ENCODE measurements at regions not wholly inside any gene's neighbourhood (a gene's known extent, or its start where the extent isn't known, plus 50 kb on each side); places are given as distances from the start of the nearest gene placed in this dataset.
"Not testable (repeated sequence)": the region's sequence is repeated elsewhere in the genome, so short reads cannot be mapped to it uniquely, and the experiment has no call there.

DNA sequence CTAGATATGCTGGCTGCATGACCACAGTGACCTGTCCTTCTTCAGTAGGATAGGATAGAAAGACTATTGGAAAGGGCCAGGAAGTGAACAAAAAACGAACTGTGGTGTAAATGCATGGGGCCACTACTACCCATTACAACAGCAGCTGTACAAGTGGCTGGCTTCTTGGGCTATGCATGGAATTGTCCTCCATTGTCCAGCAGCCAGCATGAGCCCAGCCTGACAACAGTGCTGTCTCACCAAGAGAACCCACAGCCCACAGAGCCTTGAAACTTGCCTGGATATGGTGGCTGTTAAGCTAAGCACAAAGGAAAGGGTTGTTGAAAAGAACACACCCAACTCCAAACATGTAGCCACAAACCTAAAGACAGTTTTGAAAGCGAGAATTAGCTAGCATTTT lies 330.2 kb upstream of the F9 start:
- DNase-seq (ENCODE audit: low spot score): no peak

DNA sequence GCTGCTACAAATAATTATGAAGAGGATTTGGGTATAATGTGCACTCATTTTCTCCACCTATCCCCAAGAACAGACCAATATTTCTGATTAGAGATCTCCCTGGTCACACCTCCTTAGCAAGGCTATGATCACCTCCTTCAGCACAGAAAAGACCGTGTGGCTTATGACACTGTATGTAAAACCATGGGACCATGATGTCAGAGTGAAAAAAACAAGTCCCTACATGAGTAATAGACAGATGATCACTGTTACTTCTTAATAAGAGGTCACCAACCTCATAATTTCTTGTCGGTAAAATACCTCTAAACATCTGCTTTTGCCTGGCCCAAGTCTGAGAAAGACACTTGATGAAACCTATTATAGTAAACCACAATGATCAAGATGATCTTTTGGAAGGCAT lies 330.6 kb upstream of the F9 start:
- no peak for DNase-seq (ENCODE audit: low spot score)

DNA sequence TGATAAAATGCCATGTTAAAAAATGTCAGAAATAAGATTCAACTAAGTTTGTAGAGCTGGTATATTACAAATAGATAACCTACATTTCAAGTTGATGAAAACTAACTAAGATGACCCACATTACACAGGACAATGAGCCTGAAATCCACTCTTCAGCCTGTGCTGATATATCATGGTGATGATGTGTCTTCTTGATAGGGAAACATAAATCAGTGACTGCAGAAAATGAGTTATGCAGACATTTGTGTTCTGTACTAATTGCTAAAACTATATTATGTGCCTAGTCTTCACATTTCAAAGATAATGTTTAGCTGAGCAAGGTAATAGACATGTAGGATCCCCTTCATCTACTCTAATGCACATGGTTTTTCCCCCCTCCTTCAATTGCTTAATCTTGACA lies 331.6 kb upstream of the F9 start:
- DNase-seq (ENCODE audit: low spot score): no peak

DNA sequence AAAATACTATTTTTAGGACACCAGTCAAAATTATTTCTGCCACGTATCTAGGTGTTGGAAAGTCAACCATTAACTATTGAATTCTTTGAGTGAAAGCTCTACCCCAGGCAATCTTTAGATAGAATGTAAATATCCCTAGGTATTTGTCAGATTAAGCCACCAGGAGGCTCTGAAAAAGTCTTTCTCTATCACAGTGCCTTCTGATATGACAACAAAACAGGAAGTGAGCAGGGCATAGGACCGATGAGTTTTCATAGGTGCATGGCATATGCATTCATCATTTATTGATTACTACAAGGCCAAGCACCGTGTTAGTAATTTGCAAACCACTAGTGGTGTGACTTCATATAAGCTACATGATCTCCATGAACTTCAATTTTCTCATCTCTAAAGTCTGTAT lies 333.6 kb upstream of the F9 start:
- no peak for DNase-seq (ENCODE audit: low spot score)

- DNase-seq (ENCODE audit: low spot score): peak; percentile 49
Measured at GRCh38 chrX:139194571-139195280, 335.8 kb upstream of the F9 start.

- DNase-seq (ENCODE audit: low spot score): no peak
Measured at GRCh38 chrX:139192386-139192961, 338.1 kb upstream of the F9 start.

DNA sequence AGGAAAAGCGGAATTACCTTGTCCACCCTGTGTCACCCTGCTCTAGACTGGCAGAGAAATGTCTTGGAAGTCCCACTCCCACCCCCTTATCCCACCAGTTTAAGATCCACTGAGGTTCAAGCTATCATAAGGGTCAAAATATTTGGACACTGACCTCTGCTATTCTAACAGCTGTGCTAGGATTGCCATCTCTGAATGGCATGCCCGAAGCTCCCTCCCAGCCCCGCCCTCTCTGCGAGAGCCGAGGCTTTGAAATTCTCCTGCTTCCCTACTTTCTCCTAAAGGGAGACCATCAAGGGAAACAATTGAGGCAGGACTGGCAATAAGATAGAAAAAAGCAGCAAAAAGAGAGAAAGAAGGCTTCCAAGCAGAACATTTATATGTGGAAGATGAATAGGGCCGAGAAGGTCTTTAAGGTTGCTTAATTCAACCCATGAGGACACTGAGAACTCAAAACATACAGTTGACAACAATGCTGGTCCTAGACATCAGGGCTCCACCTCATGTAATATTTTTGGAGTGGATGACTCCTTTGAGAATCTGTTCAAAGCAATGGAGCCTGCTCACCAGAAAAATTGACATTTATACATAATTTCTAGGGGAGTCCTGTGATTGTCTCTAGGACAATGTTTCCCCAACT lies 338.7 kb upstream of the F9 start:
- no peak for DNase-seq (ENCODE audit: low spot score)

DNA sequence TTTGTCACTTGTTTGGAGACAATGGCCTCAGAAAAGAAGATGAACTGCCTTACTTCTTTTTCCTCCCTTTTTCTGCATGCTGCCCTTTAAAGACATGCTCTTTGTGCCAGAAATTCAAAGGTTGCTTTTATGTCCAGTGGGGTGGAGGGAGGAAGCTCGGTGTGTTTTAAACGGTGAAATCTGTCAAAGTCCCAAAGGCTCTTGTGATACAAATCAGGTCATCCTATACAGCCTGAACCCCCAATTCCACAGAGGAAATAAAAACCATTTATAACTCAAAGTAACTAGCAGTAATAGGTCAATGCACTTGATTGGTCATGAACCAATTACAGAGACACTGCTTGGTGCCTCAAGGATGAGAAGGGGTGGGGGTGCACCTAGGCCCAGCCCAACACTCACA lies 339.3 kb upstream of the F9 start:
- DNase-seq (ENCODE audit: low spot score): no peak

DNA sequence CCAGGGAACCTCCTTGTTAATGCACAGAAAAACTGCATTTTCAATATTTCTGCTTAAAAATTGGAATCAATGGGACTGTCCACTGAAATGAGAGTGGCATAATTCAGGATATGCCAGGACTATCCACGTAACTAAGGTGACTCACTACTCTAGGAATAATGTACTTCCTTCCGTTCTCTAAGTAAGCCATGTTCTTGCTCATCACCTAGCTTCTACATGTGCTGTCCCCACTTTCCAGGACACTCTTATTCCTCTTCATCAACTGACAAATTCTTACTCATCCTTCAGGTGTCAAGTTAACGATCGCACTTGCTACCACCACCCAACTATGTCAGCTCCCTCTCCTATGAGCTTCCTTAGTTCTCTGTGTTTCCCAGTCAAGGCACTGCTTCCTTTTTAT lies 342.8 kb upstream of the F9 start:
- no peak for DNase-seq (ENCODE audit: low spot score)

DNA sequence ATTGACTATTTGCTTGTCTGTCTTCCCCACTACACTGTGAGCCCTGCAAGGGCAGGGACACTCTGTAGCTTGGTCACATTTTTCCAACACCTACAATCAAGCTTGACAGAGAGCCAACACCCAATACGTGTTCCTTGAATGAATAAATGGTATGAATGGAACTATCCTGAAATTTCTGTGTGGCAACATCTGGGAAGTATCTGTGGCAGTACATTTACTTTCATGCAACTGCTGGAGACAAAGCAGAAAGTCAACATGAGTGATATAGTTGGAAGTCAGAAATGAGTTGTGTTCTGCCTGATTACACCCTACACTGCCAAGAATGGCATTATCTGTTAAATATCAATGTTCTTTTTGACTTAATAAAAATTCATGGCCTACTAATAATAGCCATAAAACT lies 343.5 kb upstream of the F9 start:
- no peak for DNase-seq (ENCODE audit: low spot score)

- no peak for DNase-seq (ENCODE audit: low spot score)
Measured at GRCh38 chrX:139179592-139179991, 350.9 kb upstream of the F9 start.

DNA sequence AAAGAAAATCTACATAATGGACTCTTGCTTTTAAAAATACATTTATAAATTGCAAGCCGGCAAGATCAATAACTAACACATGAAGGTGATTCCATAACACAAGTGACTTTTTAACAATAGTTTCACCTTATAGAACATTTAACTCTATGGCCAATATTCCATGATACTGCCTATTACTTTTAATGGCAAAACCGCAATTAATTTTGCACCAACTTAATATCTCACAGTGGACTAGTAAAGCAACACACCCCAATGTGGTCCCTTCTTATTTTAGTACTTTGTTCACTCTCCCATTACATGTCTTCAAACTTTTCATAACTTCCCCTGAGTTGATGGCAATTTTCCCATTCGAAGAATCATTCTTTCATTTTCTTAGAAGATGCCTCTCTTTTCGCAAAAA lies 351.6 kb upstream of the F9 start:
- no peak for DNase-seq (ENCODE audit: low spot score)

DNA sequence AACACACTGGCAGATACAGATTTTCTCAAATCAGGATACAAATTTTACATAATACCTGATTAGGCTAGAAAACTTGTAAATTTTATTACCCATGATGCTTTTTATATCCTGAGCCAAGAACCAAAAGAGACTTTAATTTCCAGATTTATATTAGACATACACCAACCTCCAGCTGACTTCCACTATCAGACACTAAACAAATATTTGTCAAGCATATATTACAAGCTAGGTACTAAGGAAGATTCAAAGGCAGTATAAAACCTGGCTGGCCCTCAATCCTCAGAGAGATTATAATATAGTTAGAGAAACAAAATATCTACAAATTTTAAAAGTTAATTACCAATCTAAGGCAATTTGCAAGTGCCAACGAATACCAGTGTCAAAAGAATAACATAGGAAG lies 357.8 kb upstream of the F9 start:
- no peak for DNase-seq (ENCODE audit: low spot score)

DNA sequence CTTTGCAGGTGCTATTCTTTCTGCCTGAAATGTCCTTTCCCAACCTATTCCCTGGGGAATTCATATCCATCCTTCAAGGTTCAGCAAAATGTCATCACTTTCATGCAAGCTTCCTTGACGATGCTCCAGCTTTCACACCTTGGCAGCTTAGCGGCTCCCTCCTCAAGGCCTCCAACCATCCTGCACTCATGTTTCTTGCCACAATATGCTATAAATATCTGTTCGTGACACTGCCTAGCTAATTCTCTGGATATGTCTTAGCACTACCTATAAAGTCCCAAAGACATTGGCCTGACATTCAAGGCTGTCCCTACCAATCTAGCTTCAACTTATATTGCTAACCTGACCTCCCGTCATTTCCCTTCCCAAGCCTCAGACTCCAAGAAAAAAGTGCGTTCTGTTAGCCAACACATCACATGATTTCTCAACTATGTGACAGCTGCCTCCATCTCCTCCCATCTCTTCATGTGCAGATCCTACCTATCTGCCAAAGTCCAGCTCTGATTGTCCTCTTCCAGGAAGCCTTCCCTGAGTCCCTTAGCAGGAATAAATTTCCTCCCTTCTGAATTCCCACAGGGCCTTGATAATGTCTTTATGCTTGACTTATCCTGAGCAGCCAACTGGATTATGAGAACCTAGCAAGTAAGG lies 359.9 kb upstream of the F9 start:
- no peak for DNase-seq (ENCODE audit: low spot score)

GRCh38 chrX:139167282-139167681 lies 363.3 kb upstream of the F9 start:
- no peak for DNase-seq (ENCODE audit: low spot score)

- peak; percentile 73 for DNase-seq (ENCODE audit: low spot score)
Measured at GRCh38 chrX:139158256-139158655, 372.3 kb upstream of the F9 start.

DNA sequence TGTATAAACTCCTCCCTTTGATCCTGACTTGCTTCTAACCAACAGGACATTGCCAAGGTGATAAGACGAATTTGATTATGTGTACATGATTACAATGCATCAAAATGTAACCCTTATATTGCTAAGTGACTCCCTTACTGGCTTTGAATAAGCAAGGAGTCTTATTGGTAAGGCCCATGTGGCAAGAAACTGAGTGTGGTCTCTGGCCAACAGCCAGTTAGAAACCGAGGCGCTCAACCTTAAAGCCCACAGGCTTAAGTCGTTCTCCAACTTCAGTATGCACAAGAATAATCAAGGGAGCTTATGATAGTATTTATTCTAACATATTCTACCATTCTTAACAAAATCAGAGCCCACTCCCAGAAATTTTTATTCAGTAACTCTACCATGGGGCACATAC lies 374.2 kb upstream of the F9 start:
- DNase-seq (ENCODE audit: low spot score): no peak

DNA sequence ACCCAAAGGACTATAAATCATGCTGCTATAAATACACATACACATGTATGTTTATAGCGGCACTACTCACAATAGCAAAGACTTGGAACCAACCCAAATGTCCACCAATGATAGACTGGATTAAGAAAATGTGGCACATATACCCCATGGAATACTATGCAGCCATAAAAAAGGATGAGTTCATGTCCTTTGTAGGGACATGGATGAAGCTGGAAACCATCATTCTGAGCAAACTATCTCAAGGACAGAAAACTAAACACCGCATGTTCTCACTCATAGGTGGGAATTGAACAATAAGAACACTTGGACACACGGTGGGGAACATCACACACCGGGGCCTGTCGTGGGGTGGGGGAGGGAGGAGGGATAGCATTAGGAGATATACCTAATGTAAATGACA lies 383.9 kb upstream of the F9 start:
- not testable (repeated sequence) for DNase-seq (ENCODE audit: low spot score)

DNA sequence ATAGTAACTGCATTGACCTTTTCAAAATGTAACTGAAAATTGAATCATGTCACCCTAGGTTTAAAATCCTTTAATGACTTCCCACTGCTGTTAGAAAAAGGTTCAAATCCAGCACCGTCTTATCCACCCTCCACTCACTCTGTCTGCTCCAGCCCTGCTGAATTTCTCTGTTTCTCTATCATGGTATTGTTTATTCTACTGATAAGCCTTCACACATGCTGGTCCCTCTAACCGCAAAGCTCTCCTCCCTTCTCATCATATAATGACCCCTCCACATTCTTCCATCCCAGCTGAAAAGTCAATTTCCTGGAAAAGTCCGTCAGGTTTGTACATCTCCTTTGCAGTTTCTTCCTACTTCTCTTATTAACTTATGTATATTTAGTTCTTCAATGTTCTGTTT lies 389.2 kb upstream of the F9 start:
- no peak for DNase-seq (ENCODE audit: low spot score)

DNA sequence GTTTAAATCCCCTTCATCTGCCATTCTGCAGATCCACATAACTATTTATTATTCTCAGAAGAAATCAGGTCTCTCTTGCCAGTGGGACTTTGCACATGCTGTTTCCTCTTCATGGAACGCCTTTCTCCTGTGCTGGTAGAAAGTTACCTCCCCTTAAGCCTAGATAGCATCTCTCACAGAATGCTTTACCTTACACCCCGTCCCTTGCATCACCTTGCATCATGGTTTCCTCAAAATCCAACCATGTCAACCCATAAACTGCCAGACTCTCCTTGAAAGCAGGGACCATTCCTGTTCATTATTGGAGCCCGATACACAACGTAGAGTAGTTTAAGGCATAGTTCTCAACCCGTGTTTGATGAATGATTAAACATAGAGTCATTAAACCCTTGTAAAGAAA lies 396.2 kb upstream of the F9 start:
- DNase-seq (ENCODE audit: low spot score): no peak

GRCh38 chrX:139126493-139126892 lies 404.0 kb upstream of the F9 start:
- peak; percentile 27 for DNase-seq (ENCODE audit: low spot score)

DNA sequence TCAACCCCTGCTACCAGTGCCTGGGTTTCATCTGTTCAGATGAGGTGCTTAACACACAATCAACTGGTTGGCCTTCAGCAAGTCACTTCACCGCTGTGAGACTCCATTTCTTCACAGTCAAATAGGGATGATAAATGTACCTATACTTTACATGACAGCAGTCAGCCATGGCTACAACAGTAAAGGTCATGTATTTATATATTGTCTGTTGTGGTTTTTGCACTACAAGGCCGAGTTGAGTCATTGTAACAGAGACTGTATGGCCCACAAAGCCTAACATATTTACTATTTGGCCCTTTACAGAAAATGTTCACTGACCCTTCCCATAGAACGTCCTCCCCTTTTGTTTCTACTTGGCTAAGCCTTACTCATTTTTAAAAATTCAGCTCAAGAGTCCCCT lies 404.6 kb upstream of the F9 start:
- DNase-seq (ENCODE audit: low spot score): no peak

GRCh38 chrX:139121616-139122286 lies 408.8 kb upstream of the F9 start:
- DNase-seq (ENCODE audit: low spot score): no peak
